Right ventricle myocardium inferior (tissue), 1 donor: ENCODE measurements at regions not wholly inside any gene's neighbourhood (a gene's known extent, or its start where the extent isn't known, plus 50 kb on each side); places are given as distances from the start of the nearest gene placed in this dataset.

ENCODE experiments used
- ATAC-seq: fragments of 200-7000 bp; cut with Tn5 transposase; one replicate; pipeline ENCODE4 v1.9.1; 2020; ENCODE audit warnings: mild to moderate bottlenecking, moderate library complexity
- DNase-seq: peaks from one replicate; pipeline ENCODE4 v3.0.0; 2021; ENCODE audit errors: missing footprints
- intact Hi-C: fragments of 100-400 bp; cut with DNase I; formaldehyde crosslinking; loops from one replicate; pipeline ENCODE4 v1.11.0; 2022
- donor health status: DM: no; HTN: yes; CAD: no; lungs with severe emphysema.

- intact Hi-C loops, result no loop called here
- peak; percentile 54 for ATAC-seq
- DNase-seq, result no peak
Observed at GRCh38 chrX:22628275-22628674, 355.6 kb downstream of the CBLL2 start.

GRCh38 chrX:22629105-22629725 lies 356.5 kb downstream of the CBLL2 start:
- DNase-seq (no peak), ATAC-seq (no peak)
- intact Hi-C loops, result no loop called here

GRCh38 chrX:22634083-22634482 lies 361.4 kb downstream of the CBLL2 start:
- ATAC-seq (no peak), DNase-seq (no peak)
- intact Hi-C loops, result no loop called here

GRCh38 chrX:22634751-22635150 lies 362.0 kb downstream of the CBLL2 start:
- intact Hi-C loops, result no loop called here

GRCh38 chrX:22648281-22648680 lies 351.5 kb upstream of the DDX53 start:
- DNase-seq (no peak), ATAC-seq (no peak)
- intact Hi-C loops, result no loop called here

More at GRCh38 chrX:22634751-22635150, 362.0 kb downstream of the CBLL2 start:
- ATAC-seq, result no peak
- no peak for DNase-seq

- intact Hi-C loops, result no loop called here
- no peak for ATAC-seq
- no peak for DNase-seq
Observed at GRCh38 chrX:22650691-22651090, 349.1 kb upstream of the DDX53 start.

GRCh38 chrX:22652596-22652995 lies 347.2 kb upstream of the DDX53 start:
- peak; percentile 50 for ATAC-seq
- intact Hi-C loops, result no loop called here

GRCh38 chrX:22660756-22661155 lies 339.0 kb upstream of the DDX53 start:
- ATAC-seq (no peak), DNase-seq (no peak)
- intact Hi-C loops, result no loop called here

More at GRCh38 chrX:22652596-22652995, 347.2 kb upstream of the DDX53 start:
- DNase-seq, result no peak

GRCh38 chrX:22662776-22663175 lies 337.0 kb upstream of the DDX53 start:
- DNase-seq (no peak), ATAC-seq (no peak)
- intact Hi-C loops, result no loop called here

GRCh38 chrX:22664826-22665225 lies 334.9 kb upstream of the DDX53 start:
- DNase-seq, result no peak
- ATAC-seq, result no peak
- intact Hi-C loops, result no loop called here

- ATAC-seq, result no peak
- no peak for DNase-seq
- intact Hi-C loops, result no loop called here
Observed at GRCh38 chrX:22665818-22666217, 333.9 kb upstream of the DDX53 start.

GRCh38 chrX:22666441-22666840 lies 333.3 kb upstream of the DDX53 start:
- intact Hi-C loops, result no loop called here
- ATAC-seq (no peak), DNase-seq (no peak)

GRCh38 chrX:22674932-22675331 lies 324.8 kb upstream of the DDX53 start:
- ATAC-seq, result no peak
- intact Hi-C loops, result no loop called here
- no peak for DNase-seq

GRCh38 chrX:22686138-22686541 lies 313.6 kb upstream of the DDX53 start:
- ATAC-seq (peak; percentile 26), DNase-seq (no peak)
- intact Hi-C loops, result no loop called here

GRCh38 chrX:22689290-22689689 lies 310.5 kb upstream of the DDX53 start:
- DNase-seq, result no peak
- intact Hi-C loops, result no loop called here

GRCh38 chrX:22690116-22690515 lies 309.6 kb upstream of the DDX53 start:
- no peak for DNase-seq
- intact Hi-C loops, result no loop called here

More at GRCh38 chrX:22689290-22689689, 310.5 kb upstream of the DDX53 start:
- ATAC-seq, result no peak

GRCh38 chrX:22691966-22692565 lies 307.7 kb upstream of the DDX53 start:
- DNase-seq (no peak), ATAC-seq (no peak)
- intact Hi-C loops, result no loop called here

More at GRCh38 chrX:22690116-22690515, 309.6 kb upstream of the DDX53 start:
- no peak for ATAC-seq

- DNase-seq (no peak), ATAC-seq (no peak)
- intact Hi-C loops, result no loop called here
Observed at GRCh38 chrX:22698151-22698550, 301.6 kb upstream of the DDX53 start.

GRCh38 chrX:22699581-22700091 lies 300.1 kb upstream of the DDX53 start:
- intact Hi-C loops, result no loop called here
- no peak for DNase-seq
- no peak for ATAC-seq

GRCh38 chrX:22712942-22713341 lies 286.8 kb upstream of the DDX53 start:
- no peak for DNase-seq
- intact Hi-C loops, result no loop called here
- no peak for ATAC-seq

- ATAC-seq (no peak), DNase-seq (no peak)
- intact Hi-C loops, result no loop called here
Observed at GRCh38 chrX:22730542-22730941, 269.2 kb upstream of the DDX53 start.
